ENCODE measurements at regions not wholly inside any gene's neighbourhood (a gene's known extent, or its start where the extent isn't known, plus 50 kb on each side); places are given as distances from the start of the nearest gene placed in this dataset.

DNA sequence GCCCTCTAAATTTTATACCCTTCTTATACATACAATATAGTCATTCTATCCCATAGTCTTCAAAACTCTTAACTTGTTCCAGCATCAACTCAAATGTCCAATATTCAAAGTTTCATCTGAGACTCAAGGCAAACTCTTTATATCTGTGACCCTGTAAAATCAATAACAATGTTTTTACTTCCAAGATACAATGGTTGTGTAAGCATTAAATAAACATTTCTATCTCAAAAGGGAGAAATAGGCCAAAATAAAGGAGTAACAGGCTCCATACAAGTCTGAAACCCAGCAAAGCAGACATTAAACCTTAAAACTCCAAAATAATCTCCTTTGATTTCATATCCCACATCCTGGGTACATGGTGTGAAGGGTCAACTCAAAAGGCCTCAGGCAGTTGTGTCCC lies 1299.1 kb downstream of the MRPL39 start:
- no peak overlapping the region for H3K56ac ChIP-seq (ENCODE audit: low read length)
- no peak for DNase-seq
- H3K4me1 ChIP-seq (ENCODE audit: control insufficient read depth, low read depth, low read length) = no peaks in the 10 kb centered on the region
- H3K27ac ChIP-seq (ENCODE audit: low read depth, low read length) = no peak overlapping the region
- H2BK120ac ChIP-seq (ENCODE audit: low read depth, low read length) = no peak overlapping the region
- no peak overlapping the region for H2BK15ac ChIP-seq (replicated peaks; ENCODE audit: low read depth)
- no peak overlapping the region for H2AK5ac ChIP-seq (ENCODE audit: low read length)
- no peak overlapping the region for H3K4ac ChIP-seq (ENCODE audit: low read depth, low read length)
- H4K8ac ChIP-seq (ENCODE audit: low read depth, low read length) = no peak overlapping the region
- H2BK5ac ChIP-seq (ENCODE audit: low read length) = no peak overlapping the region
- H3K27me3 ChIP-seq (ENCODE audit: insufficient read depth, low read length, poor library complexity) = no peaks in the 10 kb centered on the region
- no peak overlapping the region for H3K4me2 ChIP-seq (ENCODE audit: low read length)
- H3K79me2 ChIP-seq (ENCODE audit: control insufficient read depth, insufficient read depth, low read length) = no peaks in the 10 kb centered on the region
- no peaks in the 10 kb centered on the region for H3K79me1 ChIP-seq (ENCODE audit: low read length)
- H3K23ac ChIP-seq (ENCODE audit: low read length) = no peak overlapping the region
- no peak overlapping the region for H3K9ac ChIP-seq (ENCODE audit: low read length)
- H3K18ac ChIP-seq (ENCODE audit: low read length) = no peak overlapping the region
- no peak overlapping the region for H3K4me3 ChIP-seq (ENCODE audit: low read length)
- H3K36me3 ChIP-seq (ENCODE audit: control insufficient read depth, insufficient read depth, low read length) = no peaks in the 10 kb centered on the region
- H4K5ac ChIP-seq (ENCODE audit: low read length) = no peak overlapping the region

DNA sequence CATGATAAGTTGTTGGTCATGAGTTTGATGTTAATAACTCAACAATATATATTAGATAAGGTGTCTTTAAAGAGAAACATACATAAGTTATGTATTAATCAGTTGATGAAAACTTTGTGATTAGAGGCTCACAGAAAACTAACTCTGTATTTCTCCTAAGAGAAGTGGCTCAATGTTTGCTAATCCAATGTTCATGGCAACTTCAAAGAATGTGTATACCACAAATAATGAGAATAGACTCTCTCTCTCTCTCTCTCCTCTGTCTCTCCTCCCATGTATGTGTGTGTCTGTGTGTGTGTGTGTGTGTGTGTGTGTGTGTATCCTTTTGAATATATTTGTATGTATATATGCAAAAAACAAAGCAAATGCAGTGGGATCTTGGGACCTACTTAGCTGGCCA lies 1304.9 kb downstream of the MRPL39 start:
- Histone ChIP-seq H3K27me3 (ENCODE audit: insufficient read depth, low read length, poor library complexity) (no peaks in the 10 kb centered on the region), H2AK5ac (ENCODE audit: low read length) (no peak overlapping the region), H3K4me1 (ENCODE audit: control insufficient read depth, low read depth, low read length) (no peaks in the 10 kb centered on the region), H3K56ac (ENCODE audit: low read length) (no peak overlapping the region), H3K18ac (ENCODE audit: low read length) (no peak overlapping the region), H3K27ac (ENCODE audit: low read depth, low read length) (no peak overlapping the region), H4K5ac (ENCODE audit: low read length) (no peak overlapping the region), H3K36me3 (ENCODE audit: control insufficient read depth, insufficient read depth, low read length) (no peaks in the 10 kb centered on the region), H3K23ac (ENCODE audit: low read length) (no peak overlapping the region), H3K79me2 (ENCODE audit: control insufficient read depth, insufficient read depth, low read length) (no peaks in the 10 kb centered on the region), H2BK5ac (ENCODE audit: low read length) (no peak overlapping the region), H3K4me3 (ENCODE audit: low read length) (no peak overlapping the region), H4K8ac (ENCODE audit: low read depth, low read length) (no peak overlapping the region), H3K4me2 (ENCODE audit: low read length) (no peak overlapping the region), H3K4ac (ENCODE audit: low read depth, low read length) (no peak overlapping the region), H3K79me1 (ENCODE audit: low read length) (no peaks in the 10 kb centered on the region), H2BK15ac (replicated peaks; ENCODE audit: low read depth) (no peak overlapping the region), H2BK120ac (ENCODE audit: low read depth, low read length) (no peak overlapping the region), H3K9ac (ENCODE audit: low read length) (no peak overlapping the region)
- DNase-seq = no peak

DNA sequence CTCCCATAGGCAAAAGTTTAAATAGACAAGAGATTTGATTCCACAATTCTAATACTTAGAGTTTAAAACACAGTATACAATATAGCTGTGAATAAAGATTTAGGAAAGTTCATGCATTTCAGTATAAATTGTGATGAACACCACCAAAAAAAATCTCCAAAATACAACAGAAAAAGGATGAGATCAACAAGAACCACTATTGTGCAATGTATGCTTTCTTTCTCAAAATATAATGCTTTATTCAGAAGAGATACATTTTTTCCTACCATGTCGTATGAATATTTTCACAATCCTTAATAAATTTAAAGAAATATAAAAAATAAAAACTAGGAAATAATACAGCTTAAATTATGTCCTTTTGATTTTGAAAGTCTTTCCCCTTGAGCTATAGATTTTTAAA lies 1309.2 kb downstream of the MRPL39 start:
- Histone ChIP-seq H3K79me1 (ENCODE audit: low read length) (no peaks in the 10 kb centered on the region), H2BK5ac (ENCODE audit: low read length) (no peak overlapping the region), H3K4ac (ENCODE audit: low read depth, low read length) (no peak overlapping the region), H3K36me3 (ENCODE audit: control insufficient read depth, insufficient read depth, low read length) (no peaks in the 10 kb centered on the region), H2BK15ac (replicated peaks; ENCODE audit: low read depth) (no peak overlapping the region), H4K8ac (ENCODE audit: low read depth, low read length) (no peak overlapping the region), H3K79me2 (ENCODE audit: control insufficient read depth, insufficient read depth, low read length) (no peaks in the 10 kb centered on the region), H3K27me3 (ENCODE audit: insufficient read depth, low read length, poor library complexity) (no peaks in the 10 kb centered on the region), H3K4me2 (ENCODE audit: low read length) (no peak overlapping the region), H3K4me1 (ENCODE audit: control insufficient read depth, low read depth, low read length) (no peaks in the 10 kb centered on the region), H3K56ac (ENCODE audit: low read length) (no peak overlapping the region), H3K27ac (ENCODE audit: low read depth, low read length) (no peak overlapping the region), H3K9ac (ENCODE audit: low read length) (no peak overlapping the region), H2AK5ac (ENCODE audit: low read length) (no peak overlapping the region), H3K23ac (ENCODE audit: low read length) (no peak overlapping the region), H3K4me3 (ENCODE audit: low read length) (no peak overlapping the region), H2BK120ac (ENCODE audit: low read depth, low read length) (no peak overlapping the region), H3K18ac (ENCODE audit: low read length) (no peak overlapping the region), H4K5ac (ENCODE audit: low read length) (no peak overlapping the region)
- no peak for DNase-seq
- no CpG with 5 or more reads among the region's 1 CpG for WGBS (ENCODE audit: extremely low coverage, insufficient coverage, low lambda C conversion rate)

DNA sequence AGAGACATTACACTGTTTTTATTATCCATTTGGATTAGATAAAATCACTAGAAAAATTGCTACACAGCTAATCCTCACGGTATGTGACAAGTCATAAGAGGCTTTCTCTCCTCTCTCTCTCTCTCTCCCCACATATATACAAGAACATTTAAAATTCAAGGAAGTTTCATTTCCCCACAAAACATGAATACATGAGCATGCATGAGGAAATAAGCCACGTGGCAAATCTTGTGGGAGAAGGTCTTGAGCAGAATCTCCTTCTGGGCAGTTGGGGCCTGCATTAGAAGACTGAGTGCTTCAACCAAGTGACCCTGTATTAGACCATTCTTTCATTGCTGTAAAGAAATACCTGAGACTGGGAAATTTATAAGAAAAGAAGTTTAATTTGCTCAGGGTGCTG lies 1313.1 kb downstream of the MRPL39 start:
- no peaks in the 10 kb centered on the region for H3K27me3 ChIP-seq (ENCODE audit: insufficient read depth, low read length, poor library complexity)
- H3K4me2 ChIP-seq (ENCODE audit: low read length) = no peak overlapping the region
- H4K8ac ChIP-seq (ENCODE audit: low read depth, low read length) = no peak overlapping the region
- H3K23ac ChIP-seq (ENCODE audit: low read length) = no peak overlapping the region
- H2BK120ac ChIP-seq (ENCODE audit: low read depth, low read length) = no peak overlapping the region
- no peaks in the 10 kb centered on the region for H3K79me1 ChIP-seq (ENCODE audit: low read length)
- no peak overlapping the region for H3K27ac ChIP-seq (ENCODE audit: low read depth, low read length)
- WGBS (ENCODE audit: extremely low coverage, insufficient coverage, low lambda C conversion rate) = no CpG with 5 or more reads among the region's 2 CpGs
- H4K5ac ChIP-seq (ENCODE audit: low read length) = no peak overlapping the region
- H3K56ac ChIP-seq (ENCODE audit: low read length) = no peak overlapping the region
- H3K4me1 ChIP-seq (ENCODE audit: control insufficient read depth, low read depth, low read length) = no peaks in the 10 kb centered on the region
- no peak overlapping the region for H2AK5ac ChIP-seq (ENCODE audit: low read length)
- no peaks in the 10 kb centered on the region for H3K36me3 ChIP-seq (ENCODE audit: control insufficient read depth, insufficient read depth, low read length)
- no peak overlapping the region for H3K9ac ChIP-seq (ENCODE audit: low read length)
- H3K4me3 ChIP-seq (ENCODE audit: low read length) = no peak overlapping the region
- DNase-seq = no peak
- H2BK5ac ChIP-seq (ENCODE audit: low read length) = no peak overlapping the region
- no peak overlapping the region for H2BK15ac ChIP-seq (replicated peaks; ENCODE audit: low read depth)
- no peak overlapping the region for H3K18ac ChIP-seq (ENCODE audit: low read length)
- H3K79me2 ChIP-seq (ENCODE audit: control insufficient read depth, insufficient read depth, low read length) = no peaks in the 10 kb centered on the region
- no peak overlapping the region for H3K4ac ChIP-seq (ENCODE audit: low read depth, low read length)

DNA sequence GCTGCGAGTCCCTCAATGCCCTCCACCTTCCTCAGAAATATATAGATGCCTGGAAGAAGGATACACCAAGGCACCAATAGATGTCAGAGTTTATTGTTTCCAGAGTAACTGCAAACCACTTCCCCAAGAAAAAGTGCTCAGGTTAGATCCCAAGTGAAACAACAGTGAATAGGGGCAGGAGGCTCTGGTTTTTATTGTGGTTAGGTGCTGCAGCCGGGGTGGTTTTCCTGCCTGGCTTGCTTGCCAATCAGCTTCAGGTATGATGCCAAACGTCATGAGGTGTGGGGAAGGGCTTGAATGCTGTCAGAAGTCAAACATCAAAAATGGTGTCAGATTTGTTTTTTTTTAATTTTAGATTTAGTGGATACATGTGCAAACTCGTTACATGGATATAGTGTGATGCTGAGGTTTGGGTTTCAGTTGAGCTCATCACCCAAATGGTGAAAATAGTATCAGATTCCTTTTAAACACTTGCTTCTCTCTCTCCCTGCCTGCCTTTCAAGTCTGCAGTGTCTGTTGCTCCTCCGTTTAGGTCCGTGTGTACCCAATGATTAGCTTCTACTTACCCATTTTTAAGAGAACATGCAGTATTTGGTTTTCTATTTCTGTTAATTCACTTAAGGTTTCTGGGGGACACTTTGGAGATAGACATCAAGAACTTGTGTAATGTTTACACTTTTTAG lies 1317.0 kb downstream of the MRPL39 start:
- no peaks in the 10 kb centered on the region for H3K36me3 ChIP-seq (ENCODE audit: control insufficient read depth, insufficient read depth, low read length)
- H3K4me1 ChIP-seq (ENCODE audit: control insufficient read depth, low read depth, low read length) = no peaks in the 10 kb centered on the region
- H3K27ac ChIP-seq (ENCODE audit: low read depth, low read length) = no peak overlapping the region
- H3K56ac ChIP-seq (ENCODE audit: low read length) = no peak overlapping the region
- no peaks in the 10 kb centered on the region for H3K27me3 ChIP-seq (ENCODE audit: insufficient read depth, low read length, poor library complexity)
- no peak overlapping the region for H2BK120ac ChIP-seq (ENCODE audit: low read depth, low read length)
- H3K79me1 ChIP-seq (ENCODE audit: low read length) = no peaks in the 10 kb centered on the region
- no peak overlapping the region for H3K9ac ChIP-seq (ENCODE audit: low read length)
- no peak overlapping the region for H4K8ac ChIP-seq (ENCODE audit: low read depth, low read length)
- H3K23ac ChIP-seq (ENCODE audit: low read length) = no peak overlapping the region
- no peak overlapping the region for H2AK5ac ChIP-seq (ENCODE audit: low read length)
- H4K5ac ChIP-seq (ENCODE audit: low read length) = no peak overlapping the region
- DNase-seq = peak; percentile 5
- no peak overlapping the region for H3K4me2 ChIP-seq (ENCODE audit: low read length)
- H2BK15ac ChIP-seq (replicated peaks; ENCODE audit: low read depth) = no peak overlapping the region
- no peaks in the 10 kb centered on the region for H3K79me2 ChIP-seq (ENCODE audit: control insufficient read depth, insufficient read depth, low read length)
- H3K18ac ChIP-seq (ENCODE audit: low read length) = no peak overlapping the region
- no CpG with 5 or more reads among the region's 6 CpGs for WGBS (ENCODE audit: extremely low coverage, insufficient coverage, low lambda C conversion rate)
- no peak overlapping the region for H2BK5ac ChIP-seq (ENCODE audit: low read length)
- H3K4me3 ChIP-seq (ENCODE audit: low read length) = no peak overlapping the region
- no peak overlapping the region for H3K4ac ChIP-seq (ENCODE audit: low read depth, low read length)

DNA sequence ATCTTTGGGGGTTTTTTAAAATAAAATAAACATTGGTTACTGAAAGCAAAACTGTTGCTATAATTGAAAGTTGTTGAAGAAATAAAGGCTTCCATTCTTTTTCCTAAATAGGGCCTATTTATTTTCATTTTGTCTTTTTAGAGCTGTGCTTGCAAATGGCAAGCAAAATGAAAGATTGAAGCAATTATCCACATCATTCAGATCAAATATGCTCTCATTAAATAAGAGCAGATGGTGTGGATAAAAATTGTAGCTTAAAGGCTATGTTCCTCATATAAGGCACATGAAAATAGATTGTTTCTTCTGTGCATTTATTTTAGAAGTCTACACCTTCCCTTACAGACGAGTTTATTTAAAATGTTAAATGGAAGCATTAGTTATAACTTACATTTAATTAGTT lies 1317.7 kb downstream of the MRPL39 start:
- Histone ChIP-seq H2BK15ac (replicated peaks; ENCODE audit: low read depth) (no peak overlapping the region), H4K5ac (ENCODE audit: low read length) (no peak overlapping the region), H3K56ac (ENCODE audit: low read length) (no peak overlapping the region), H2AK5ac (ENCODE audit: low read length) (no peak overlapping the region), H2BK120ac (ENCODE audit: low read depth, low read length) (no peak overlapping the region), H3K23ac (ENCODE audit: low read length) (no peak overlapping the region), H3K4me1 (ENCODE audit: control insufficient read depth, low read depth, low read length) (no peaks in the 10 kb centered on the region), H3K79me2 (ENCODE audit: control insufficient read depth, insufficient read depth, low read length) (no peaks in the 10 kb centered on the region), H3K36me3 (ENCODE audit: control insufficient read depth, insufficient read depth, low read length) (no peaks in the 10 kb centered on the region), H3K79me1 (ENCODE audit: low read length) (no peaks in the 10 kb centered on the region), H3K4me3 (ENCODE audit: low read length) (no peak overlapping the region), H2BK5ac (ENCODE audit: low read length) (no peak overlapping the region), H3K27me3 (ENCODE audit: insufficient read depth, low read length, poor library complexity) (no peaks in the 10 kb centered on the region), H4K8ac (ENCODE audit: low read depth, low read length) (no peak overlapping the region), H3K4ac (ENCODE audit: low read depth, low read length) (no peak overlapping the region), H3K18ac (ENCODE audit: low read length) (no peak overlapping the region), H3K4me2 (ENCODE audit: low read length) (no peak overlapping the region), H3K9ac (ENCODE audit: low read length) (no peak overlapping the region), H3K27ac (ENCODE audit: low read depth, low read length) (no peak overlapping the region)
- DNase-seq = no peak
- no CpG with 5 or more reads among the region's 1 CpG for WGBS (ENCODE audit: extremely low coverage, insufficient coverage, low lambda C conversion rate)
